ENCODE measurements at regions not wholly inside any gene's neighbourhood (a gene's known extent, or its start where the extent isn't known, plus 50 kb on each side); places are given as distances from the start of the nearest gene placed in this dataset.
"Not testable (repeated sequence)": the region's sequence is repeated elsewhere in the genome, so short reads cannot be mapped to it uniquely, and the experiment has no call there.

GRCh38 chr7:16265863-16266458 is 155.4 kb downstream of the CRPPA start:
- DNase-seq: no peak

GRCh38 chr7:16264823-16265804 is 156.2 kb downstream of the CRPPA start:
- DNase-seq: no peak

GRCh38 chr7:16264036-16264819 is 157.1 kb downstream of the CRPPA start:
- DNase-seq: no peak

- DNase-seq: not testable (repeated sequence)
These were observed 158.0 kb downstream of the CRPPA start for GRCh38 chr7:16263377-16263776.

GRCh38 chr7:16261654-16262053 is 159.7 kb downstream of the CRPPA start:
- DNase-seq: no peak

DNA sequence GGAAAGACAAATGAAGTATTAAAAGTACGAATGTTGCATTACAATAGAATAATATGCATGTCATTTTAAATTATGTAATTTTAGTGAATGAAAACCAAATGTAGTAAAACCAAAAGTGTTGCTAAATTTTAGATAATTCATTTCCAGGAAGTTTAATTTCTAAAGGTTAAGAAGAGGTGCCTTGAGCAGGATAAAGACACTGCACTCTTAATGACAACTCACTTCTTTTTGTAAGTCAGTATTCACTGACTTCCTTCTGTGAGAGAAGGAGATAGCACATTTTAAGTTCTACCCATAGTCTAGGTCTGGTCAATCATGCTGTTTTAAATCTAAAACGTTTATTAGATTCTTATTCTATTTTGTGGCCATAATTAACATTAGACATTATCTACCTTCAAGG is 160.2 kb downstream of the CRPPA start:
- no peak for DNase-seq

DNA sequence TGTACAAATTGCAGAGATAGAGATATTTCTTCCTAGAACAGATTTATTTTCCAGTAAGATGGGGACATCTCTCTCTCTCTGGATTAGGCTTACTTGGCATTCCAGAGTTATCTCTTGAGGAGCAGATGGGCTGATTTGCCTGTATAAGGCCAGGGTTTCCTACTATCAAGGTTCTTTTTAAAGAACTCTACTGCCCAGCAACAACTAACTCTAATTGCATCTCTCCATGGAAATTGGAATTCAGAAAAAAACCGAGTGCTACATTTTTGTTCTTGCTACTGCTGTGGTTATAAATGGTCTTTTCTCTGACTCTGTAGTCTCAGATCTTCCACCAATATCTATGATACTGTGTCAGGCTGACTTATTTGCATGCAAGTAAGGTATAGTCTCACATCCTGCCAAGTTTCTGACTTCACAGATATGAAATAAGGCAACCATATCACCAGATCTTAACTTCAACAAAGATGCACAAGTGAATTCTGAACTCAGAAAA is 161.1 kb downstream of the CRPPA start:
- DNase-seq: no peak

- not testable (repeated sequence) for DNase-seq
These were observed 164.9 kb downstream of the CRPPA start for GRCh38 chr7:16256419-16256818.

GRCh38 chr7:16255952-16256351 is 165.4 kb downstream of the CRPPA start:
- DNase-seq: not testable (repeated sequence)

DNA sequence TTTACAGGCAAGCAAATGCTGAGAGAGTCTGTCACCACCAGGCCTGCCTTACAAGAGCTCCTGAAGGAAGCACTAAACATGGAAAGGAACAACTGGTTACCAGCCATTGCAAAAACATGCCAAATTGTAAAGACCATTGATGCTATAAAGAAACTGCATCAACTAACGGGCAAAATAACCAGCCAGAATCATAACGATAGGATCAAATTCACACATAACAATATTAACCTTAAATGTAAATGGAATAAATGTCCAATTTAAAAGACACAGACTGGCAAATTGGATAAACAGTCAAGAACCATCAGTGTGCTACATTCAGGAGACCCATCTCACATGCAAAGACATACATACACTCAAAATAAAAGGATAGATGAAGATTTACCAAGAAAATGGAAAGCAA is 170.7 kb downstream of the CRPPA start:
- DNase-seq: not testable (repeated sequence)

DNA sequence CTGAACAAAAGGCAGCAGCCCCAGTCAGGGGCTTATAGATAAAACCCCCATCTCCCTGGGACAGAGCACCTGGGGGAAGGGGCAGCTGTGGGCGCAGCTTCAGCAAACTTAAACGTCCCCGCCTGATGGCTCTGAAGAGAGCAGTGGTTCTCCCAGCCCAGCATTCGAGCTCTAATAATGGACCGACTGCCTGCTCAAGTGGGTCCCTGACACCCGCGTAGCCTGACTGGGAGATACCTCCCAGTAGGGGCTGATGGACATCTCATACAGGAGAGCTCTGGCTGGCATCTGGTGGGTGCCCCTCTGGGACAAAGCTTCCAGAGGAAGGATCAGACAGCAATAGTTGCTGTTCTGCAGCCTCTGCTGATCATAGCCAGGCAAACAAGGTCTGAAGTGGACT is 172.1 kb downstream of the CRPPA start:
- DNase-seq: not testable (repeated sequence)

GRCh38 chr7:16248556-16248955 is 172.8 kb downstream of the CRPPA start:
- not testable (repeated sequence) for DNase-seq

DNA sequence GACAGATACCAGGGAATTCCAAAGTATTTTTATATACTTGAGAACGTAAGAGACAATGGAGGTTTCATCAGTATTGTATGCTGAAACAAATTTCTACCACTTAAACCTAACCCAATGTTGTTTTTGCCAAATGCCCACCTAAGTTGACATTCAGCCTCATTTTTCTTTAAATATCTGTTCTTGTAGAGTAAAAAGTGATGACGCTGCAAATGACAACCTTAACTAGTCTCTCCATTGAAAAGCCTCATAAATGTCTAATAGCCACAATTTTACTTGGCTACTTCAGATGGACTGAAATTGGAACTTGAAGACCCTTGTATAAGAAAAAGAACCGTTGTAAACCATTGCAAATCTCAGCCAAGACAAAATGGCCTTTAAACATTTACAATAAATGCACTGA is 176.9 kb downstream of the CRPPA start:
- DNase-seq: no peak

DNA sequence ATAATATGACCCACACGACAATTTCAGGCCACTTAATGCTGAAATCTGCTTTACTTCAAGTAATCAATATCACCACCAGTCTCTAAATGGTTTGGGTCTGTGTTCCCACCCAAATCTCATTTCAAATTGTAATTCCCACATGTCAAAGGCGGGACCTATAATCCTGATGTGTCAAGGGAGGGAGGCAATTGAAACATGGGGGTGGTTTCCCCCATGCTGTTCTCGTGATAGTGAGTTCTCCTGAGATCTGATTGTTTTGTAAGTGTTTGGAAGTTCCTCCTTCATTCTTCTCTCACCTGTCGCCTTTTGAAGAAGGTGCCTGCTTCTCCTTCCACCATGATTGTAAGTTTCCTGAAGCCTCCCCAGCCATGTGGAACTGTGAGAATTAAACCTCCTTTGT is 178.4 kb downstream of the CRPPA start:
- DNase-seq: no peak

DNA sequence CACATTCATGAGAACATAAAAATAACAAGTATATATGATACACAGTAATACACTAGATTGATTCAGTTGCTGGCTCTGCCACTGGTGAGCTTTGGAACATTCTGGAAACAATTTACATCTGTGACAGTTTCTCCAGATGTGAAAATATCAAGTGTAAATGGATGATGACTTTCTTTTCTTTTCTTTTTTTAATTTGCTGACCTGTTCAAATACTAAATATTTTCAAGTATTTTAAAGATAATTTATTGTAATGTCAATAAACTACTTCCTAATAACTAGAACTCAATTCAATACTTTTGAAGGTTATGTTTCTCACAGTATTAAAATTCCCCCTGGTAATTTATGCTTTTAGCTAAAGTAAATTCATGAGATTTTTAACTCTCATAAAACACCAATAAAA is 180.3 kb downstream of the CRPPA start:
- no peak for DNase-seq

DNA sequence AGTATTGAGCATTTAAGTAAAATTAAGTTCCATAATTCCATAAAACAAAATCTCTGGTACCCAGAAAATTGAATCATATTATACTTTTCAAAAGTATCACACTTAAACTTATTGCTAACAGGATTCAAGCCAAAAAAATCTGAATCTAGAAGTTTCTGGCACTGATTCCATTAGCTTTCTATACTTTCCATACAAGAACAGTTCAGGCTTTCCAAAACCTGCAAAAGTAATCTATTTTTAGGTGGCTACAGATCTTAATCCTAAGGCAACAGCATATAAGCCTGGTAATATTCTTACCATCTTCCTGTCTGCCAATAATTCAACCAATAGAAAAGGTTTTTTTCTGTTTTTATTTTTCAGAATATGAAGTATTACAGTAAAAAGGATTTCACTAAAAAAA is 185.0 kb downstream of the CRPPA start:
- DNase-seq: no peak

DNA sequence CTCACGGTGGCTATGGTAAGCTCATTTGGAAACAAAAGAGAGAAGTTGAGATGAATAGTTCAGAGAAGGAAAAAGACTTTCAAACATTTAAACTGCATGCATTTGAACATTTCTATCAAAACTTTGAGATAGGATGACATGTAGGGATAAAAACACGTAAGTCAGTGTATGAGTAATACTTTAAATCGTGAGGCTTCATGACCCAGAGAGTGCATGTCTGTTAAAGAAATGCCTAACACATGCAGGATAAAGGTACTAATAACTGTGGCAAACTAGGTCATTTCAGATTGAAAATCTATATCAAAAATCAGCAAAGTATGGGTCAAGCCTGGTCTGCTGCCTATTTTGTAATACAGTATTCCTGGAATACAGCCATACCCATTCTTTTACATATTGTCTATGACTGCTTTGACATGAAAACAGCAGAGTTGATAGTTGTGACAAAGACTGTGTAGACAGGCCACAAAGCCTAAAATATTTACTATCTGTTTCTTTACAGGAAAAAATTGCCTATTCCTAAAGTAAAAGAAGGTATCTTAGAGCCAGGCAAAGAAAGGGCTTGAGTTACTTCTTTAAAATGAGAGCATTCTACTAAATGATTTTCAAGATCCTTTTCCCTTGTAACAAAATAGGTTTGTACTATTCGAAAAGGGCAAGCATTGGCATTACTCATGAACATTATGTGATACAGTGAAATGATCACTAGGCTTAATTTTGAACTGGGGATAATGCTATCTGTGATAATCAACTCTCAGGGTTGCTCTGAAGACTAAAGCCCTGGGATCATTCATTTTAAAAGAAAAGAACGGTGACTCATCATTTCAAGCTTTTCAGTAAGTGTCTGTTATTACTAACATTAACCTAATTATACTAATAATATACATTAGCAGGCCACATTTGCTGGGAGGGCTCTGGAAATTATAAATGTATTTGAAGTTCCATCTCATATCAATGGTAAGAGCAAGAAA is 185.9 kb downstream of the CRPPA start:
- no peak for DNase-seq

DNA sequence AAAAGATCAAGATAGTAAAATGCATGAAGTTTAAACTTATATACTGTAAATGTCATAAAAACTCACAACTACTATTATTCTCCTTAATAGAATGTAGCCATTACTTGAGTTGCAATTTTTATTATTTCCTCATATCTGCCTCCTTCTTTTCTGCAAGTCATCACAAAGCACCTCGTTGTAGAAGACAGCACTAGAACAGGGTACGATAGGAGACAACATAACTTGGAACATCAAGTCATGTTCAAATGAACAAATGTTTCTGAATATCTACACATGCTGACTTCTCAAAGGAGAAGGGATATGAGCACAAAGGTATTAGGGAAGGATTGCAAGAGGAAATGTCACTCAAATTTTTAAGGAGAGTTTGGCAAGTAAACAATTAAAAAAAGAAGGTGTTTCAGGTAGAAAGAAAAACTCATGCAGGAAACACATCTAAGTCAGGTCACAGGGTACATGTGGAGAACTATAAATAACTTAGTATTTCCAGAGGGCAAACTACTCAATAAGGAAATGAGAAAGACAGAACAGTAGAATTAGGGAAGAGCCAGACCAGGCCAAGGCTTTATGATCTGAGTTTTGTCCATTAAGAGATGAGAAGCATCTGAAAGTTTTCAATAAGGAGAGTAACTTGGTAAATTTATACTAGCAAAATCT is 186.7 kb downstream of the CRPPA start:
- no peak for DNase-seq

GRCh38 chr7:16233517-16233916 is 187.8 kb downstream of the CRPPA start:
- no peak for DNase-seq

DNA sequence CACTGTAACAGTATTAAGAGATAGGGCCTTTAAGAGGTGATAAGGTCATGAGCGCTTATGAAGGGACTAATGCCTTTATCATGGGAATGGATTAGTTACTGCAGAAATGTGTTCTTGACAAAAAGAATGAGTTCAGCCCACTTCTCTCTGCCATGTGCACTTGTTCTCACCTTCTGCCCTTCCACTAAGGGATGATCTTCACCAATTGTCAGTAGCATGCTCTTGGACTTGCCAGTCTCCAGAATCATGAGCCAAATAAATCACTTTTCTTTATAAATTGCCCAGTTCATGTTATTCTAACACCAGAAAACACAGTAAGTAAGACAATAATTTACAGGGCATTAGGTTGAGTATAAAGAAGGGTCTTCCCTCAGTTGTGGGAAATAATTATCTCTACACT is 189.1 kb downstream of the CRPPA start:
- DNase-seq: no peak

- DNase-seq: no peak
These were observed 197.2 kb downstream of the CRPPA start for GRCh38 chr7:16223963-16224707.
